ENCODE measurements at regions not wholly inside any gene's neighbourhood (a gene's known extent, or its start where the extent isn't known, plus 50 kb on each side); places are given as distances from the start of the nearest gene placed in this dataset.

GRCh38 chr20:1711826-1712601, 54.4 kb upstream of the SIRPG start:
- BruUV-seq (replicated peaks): no TSS peak
- Mint-ChIP-seq H3K4me1 (ENCODE audit: low read depth, unreplicated experiment) (no peaks in the 10 kb centered on the region), H3K27me3 (ENCODE audit: unreplicated experiment) (peaks cover 61% of the 10 kb centered on the region), H3K36me3 (ENCODE audit: insufficient read depth, unreplicated experiment) (no peaks in the 10 kb centered on the region), H3K9me3 (ENCODE audit: low read depth, unreplicated experiment) (peaks cover 4% of the 10 kb centered on the region), H3K27ac (ENCODE audit: unreplicated experiment) (no peak overlapping the region), H3K4me3 (ENCODE audit: low read depth, unreplicated experiment) (no peak overlapping the region)
- intact Hi-C loops (cut with micrococcal nuclease; ENCODE audit: unreplicated experiment): no loop called here
- no peak for DNase-seq
- TF ChIP-seq, protein P1, sequence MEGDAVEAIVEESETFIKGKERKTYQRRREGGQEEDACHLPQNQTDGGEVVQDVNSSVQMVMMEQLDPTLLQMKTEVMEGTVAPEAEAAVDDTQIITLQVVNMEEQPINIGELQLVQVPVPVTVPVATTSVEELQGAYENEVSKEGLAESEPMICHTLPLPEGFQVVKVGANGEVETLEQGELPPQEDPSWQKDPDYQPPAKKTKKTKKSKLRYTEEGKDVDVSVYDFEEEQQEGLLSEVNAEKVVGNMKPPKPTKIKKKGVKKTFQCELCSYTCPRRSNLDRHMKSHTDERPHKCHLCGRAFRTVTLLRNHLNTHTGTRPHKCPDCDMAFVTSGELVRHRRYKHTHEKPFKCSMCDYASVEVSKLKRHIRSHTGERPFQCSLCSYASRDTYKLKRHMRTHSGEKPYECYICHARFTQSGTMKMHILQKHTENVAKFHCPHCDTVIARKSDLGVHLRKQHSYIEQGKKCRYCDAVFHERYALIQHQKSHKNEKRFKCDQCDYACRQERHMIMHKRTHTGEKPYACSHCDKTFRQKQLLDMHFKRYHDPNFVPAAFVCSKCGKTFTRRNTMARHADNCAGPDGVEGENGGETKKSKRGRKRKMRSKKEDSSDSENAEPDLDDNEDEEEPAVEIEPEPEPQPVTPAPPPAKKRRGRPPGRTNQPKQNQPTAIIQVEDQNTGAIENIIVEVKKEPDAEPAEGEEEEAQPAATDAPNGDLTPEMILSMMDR (IDR thresholded peaks at IDR 0.05; ENCODE audit: unreplicated experiment): no peak
- CTCF ChIA-PET: no interaction called here

DNA sequence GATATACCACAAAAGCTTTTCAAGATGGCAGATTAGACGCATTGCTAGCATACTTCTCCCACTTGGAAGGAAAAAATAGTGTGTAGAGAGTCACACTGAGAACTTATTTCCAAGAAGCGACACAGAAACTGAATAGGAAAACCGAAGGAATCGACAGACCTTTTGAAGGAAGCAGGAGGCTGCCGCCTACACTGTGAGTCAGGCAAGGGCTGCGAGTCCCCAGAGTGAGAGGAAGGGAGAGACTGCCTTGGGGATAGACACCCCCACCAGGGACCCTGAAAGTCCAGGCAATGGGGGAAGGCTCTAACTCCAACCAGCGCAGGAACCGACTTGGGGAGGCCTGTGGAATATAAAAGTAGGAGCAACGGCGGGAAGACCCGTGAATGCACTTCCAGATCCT, 53.7 kb upstream of the SIRPG start:
- H3K36me3 Mint-ChIP-seq (ENCODE audit: insufficient read depth, unreplicated experiment): no peaks in the 10 kb centered on the region
- no peaks in the 10 kb centered on the region for H3K4me1 Mint-ChIP-seq (ENCODE audit: low read depth, unreplicated experiment)
- peaks cover 54% of the 10 kb centered on the region for H3K27me3 Mint-ChIP-seq (ENCODE audit: unreplicated experiment)
- TF ChIP-seq, protein P1 (IDR thresholded peaks at IDR 0.05; ENCODE audit: unreplicated experiment): no peak
- DNase-seq: no peak
- no peak overlapping the region for H3K27ac Mint-ChIP-seq (ENCODE audit: unreplicated experiment)
- intact Hi-C loops (cut with micrococcal nuclease; ENCODE audit: unreplicated experiment): no loop called here
- CTCF ChIA-PET: no interaction called here
- H3K4me3 Mint-ChIP-seq (ENCODE audit: low read depth, unreplicated experiment): no peak overlapping the region
- BruUV-seq (replicated peaks): no TSS peak
- H3K9me3 Mint-ChIP-seq (ENCODE audit: low read depth, unreplicated experiment): peaks cover 4% of the 10 kb centered on the region

DNA sequence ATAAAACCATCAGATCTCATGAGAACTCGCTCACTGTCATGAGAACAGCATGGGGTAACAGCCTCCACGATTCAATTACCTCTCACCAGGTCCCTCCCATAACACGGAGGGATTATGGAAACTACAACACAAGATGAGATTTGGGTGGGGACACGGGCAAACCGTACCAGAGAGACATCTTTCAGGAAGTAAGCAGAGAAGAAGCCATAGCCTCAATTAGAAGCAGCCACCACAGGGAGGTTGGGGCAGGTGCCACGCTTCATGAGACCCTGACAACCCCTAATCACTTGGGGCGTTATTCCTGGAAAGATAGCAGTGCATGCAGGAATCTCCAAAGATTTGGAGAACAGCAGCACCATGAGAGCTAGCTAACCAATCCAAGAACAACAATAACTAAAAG, 52.9 kb upstream of the SIRPG start:
- DNase-seq: no peak
- TF ChIP-seq, protein P1 (IDR thresholded peaks at IDR 0.05; ENCODE audit: unreplicated experiment): no peak
- Mint-ChIP-seq H3K4me3 (ENCODE audit: low read depth, unreplicated experiment) (no peak overlapping the region), H3K27ac (ENCODE audit: unreplicated experiment) (no peak overlapping the region), H3K9me3 (ENCODE audit: low read depth, unreplicated experiment) (peaks cover 4% of the 10 kb centered on the region), H3K36me3 (ENCODE audit: insufficient read depth, unreplicated experiment) (no peaks in the 10 kb centered on the region), H3K27me3 (ENCODE audit: unreplicated experiment) (peaks cover 46% of the 10 kb centered on the region), H3K4me1 (ENCODE audit: low read depth, unreplicated experiment) (no peaks in the 10 kb centered on the region)
- intact Hi-C loops (cut with micrococcal nuclease; ENCODE audit: unreplicated experiment): no loop called here
- CTCF ChIA-PET: no interaction called here
- no TSS peak for BruUV-seq (replicated peaks)

- no peak overlapping the region for H3K27ac Mint-ChIP-seq (ENCODE audit: unreplicated experiment)
- H3K9me3 Mint-ChIP-seq (ENCODE audit: low read depth, unreplicated experiment): peaks cover 4% of the 10 kb centered on the region
- CTCF ChIA-PET: no interaction called here
- no peak for DNase-seq
- no TSS peak for BruUV-seq (replicated peaks)
- H3K4me3 Mint-ChIP-seq (ENCODE audit: low read depth, unreplicated experiment): no peak overlapping the region
- TF ChIP-seq, protein P1 (IDR thresholded peaks at IDR 0.05; ENCODE audit: unreplicated experiment): no peak
- H3K27me3 Mint-ChIP-seq (ENCODE audit: unreplicated experiment): peaks cover 32% of the 10 kb centered on the region
- no peaks in the 10 kb centered on the region for H3K4me1 Mint-ChIP-seq (ENCODE audit: low read depth, unreplicated experiment)
- intact Hi-C loops (cut with micrococcal nuclease; ENCODE audit: unreplicated experiment): no loop called here
- no peaks in the 10 kb centered on the region for H3K36me3 Mint-ChIP-seq (ENCODE audit: insufficient read depth, unreplicated experiment)
These were observed 50.2 kb upstream of the SIRPG start for GRCh38 chr20:1707588-1708449.
